Mammary epithelial cell (primary cell): ENCODE measurements at regions not wholly inside any gene's neighbourhood (a gene's known extent, or its start where the extent isn't known, plus 50 kb on each side); places are given as distances from the start of the nearest gene placed in this dataset.

Experiments used
- EZH2 ChIP-seq: IDR thresholded peaks from 2 replicates; pipeline ENCODE4 v1.6.1; 2012; ENCODE audit warnings: low read length, inconsistent platforms, borderline replicate concordance
- TF ChIP-seq, protein P1 (sequence below), 2 donors: IDR thresholded peaks in 1 of 2; conservative IDR thresholded peaks in 1 of 2; 2 replicates each; pipeline ENCODE4 v1.5.1; 2011 to 2012; ENCODE audit warnings: inconsistent platforms in 2 of 2, low read length in 2 of 2, mild to moderate bottlenecking in 2 of 2, control low read depth in 1 of 2, low read depth in 1 of 2; ENCODE audit not compliant: insufficient read depth in 1 of 2; ENCODE audit errors: extremely low read depth in 1 of 2

DNA sequence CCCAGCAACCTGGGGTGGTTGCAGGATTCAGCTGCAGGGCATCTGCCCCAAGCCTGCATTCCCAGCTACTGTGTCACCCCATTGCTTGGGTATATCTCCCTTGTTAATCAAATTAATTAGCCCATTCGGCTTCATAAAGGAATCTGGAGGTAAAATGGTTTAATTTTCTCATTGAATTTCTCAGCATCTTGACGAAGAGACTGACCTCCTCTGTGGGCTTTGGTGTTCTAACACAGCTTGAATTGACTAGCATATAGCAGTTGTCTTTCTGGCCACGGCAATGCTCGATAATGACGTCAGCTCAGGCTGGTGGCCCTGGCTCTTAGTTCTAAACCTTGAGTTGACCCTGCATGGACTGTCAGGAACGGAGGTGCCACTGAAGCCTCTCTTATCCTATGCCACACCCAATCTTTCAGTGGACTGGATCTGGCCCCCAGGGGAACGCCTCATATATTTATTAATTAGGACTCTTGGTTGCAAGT, 72.4 kb downstream of the MSX2 start:
- TF ChIP-seq, protein P1, sequence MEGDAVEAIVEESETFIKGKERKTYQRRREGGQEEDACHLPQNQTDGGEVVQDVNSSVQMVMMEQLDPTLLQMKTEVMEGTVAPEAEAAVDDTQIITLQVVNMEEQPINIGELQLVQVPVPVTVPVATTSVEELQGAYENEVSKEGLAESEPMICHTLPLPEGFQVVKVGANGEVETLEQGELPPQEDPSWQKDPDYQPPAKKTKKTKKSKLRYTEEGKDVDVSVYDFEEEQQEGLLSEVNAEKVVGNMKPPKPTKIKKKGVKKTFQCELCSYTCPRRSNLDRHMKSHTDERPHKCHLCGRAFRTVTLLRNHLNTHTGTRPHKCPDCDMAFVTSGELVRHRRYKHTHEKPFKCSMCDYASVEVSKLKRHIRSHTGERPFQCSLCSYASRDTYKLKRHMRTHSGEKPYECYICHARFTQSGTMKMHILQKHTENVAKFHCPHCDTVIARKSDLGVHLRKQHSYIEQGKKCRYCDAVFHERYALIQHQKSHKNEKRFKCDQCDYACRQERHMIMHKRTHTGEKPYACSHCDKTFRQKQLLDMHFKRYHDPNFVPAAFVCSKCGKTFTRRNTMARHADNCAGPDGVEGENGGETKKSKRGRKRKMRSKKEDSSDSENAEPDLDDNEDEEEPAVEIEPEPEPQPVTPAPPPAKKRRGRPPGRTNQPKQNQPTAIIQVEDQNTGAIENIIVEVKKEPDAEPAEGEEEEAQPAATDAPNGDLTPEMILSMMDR (conservative IDR thresholded peaks at IDR 0.05 in 1 of 2, IDR thresholded peaks at IDR 0.05 in 1 of 2; ENCODE audit: extremely low read depth in 1 of 2, insufficient read depth in 1 of 2, low read depth in 1 of 2, low read length in 2 of 2), result no peak
- no peak for TF ChIP-seq EZH2
